Neural cell (in vitro differentiated cells): ENCODE measurements at regions not wholly inside any gene's neighbourhood (a gene's known extent, or its start where the extent isn't known, plus 50 kb on each side); places are given as distances from the start of the nearest gene placed in this dataset.
"Not testable (repeated sequence)": the region's sequence is repeated elsewhere in the genome, so short reads cannot be mapped to it uniquely, and the experiment has no call there.

Experiments used
- H2AFZ ChIP-seq: fragments of 200-600, 300-800 bp; sonication (generic), shearing (Covaris generic); 2 replicates; pipeline ENCODE4 v1.6.0; 2014; ENCODE audit warnings: low read depth, mild to moderate bottlenecking, antibody characterized with exemption, low read length, moderate library complexity
- H3F3A ChIP-seq: fragments of 200-600 bp; shearing (Covaris generic); 2 replicates; pipeline ENCODE4 v1.6.1; 2016; ENCODE audit warnings: mild to moderate bottlenecking, moderate library complexity, mixed read lengths, antibody characterized with exemption, low read length; ENCODE audit not compliant: insufficient read depth, poor library complexity, severe bottlenecking
- H3K27ac ChIP-seq: fragments of 200-600, 300-800 bp; sonication (generic), shearing (Covaris generic); 2 replicates; pipeline ENCODE4 v1.5.1; 2014; ENCODE audit warnings: mild to moderate bottlenecking, low read length, moderate library complexity
- H3K27me3 ChIP-seq: fragments of 300-800, 200-600 bp; sonication (generic), shearing (Covaris generic); 2 replicates; pipeline ENCODE4 v1.6.0; 2014; ENCODE audit warnings: mild to moderate bottlenecking, low read depth, low read length, moderate library complexity; ENCODE audit not compliant: insufficient read depth
- H3K36me3 ChIP-seq: fragments of 300-800, 200-600 bp; sonication (generic), shearing (Covaris generic); 2 replicates; pipeline ENCODE4 v1.5.1; 2014; ENCODE audit warnings: mild to moderate bottlenecking, antibody characterized with exemption, low read length, moderate library complexity; ENCODE audit not compliant: insufficient read depth
- H3K4me2 ChIP-seq: fragments of 300-800, 200-600 bp; sonication (generic), shearing (Covaris generic); 2 replicates; pipeline ENCODE4 v1.6.0; 2014; ENCODE audit warnings: mild to moderate bottlenecking, low read length
- H3K4me3 ChIP-seq: fragments of 300-800, 200-600 bp; sonication (generic), shearing (Covaris generic); 2 replicates; pipeline ENCODE4 v1.5.1; 2014; ENCODE audit warnings: mild to moderate bottlenecking, low read length, moderate library complexity
- H3K79me2 ChIP-seq: fragments of 200-600 bp; shearing (Covaris generic); replicated peaks from 2 replicates; pipeline ENCODE4 v1.6.0; 2014; ENCODE audit warnings: mild to moderate bottlenecking, low read length, moderate library complexity; ENCODE audit not compliant: insufficient read depth
- H3K9ac ChIP-seq: fragments of 300-800, 200-600 bp; sonication (generic), shearing (Covaris generic); 2 replicates; pipeline ENCODE4 v1.6.1; 2016; ENCODE audit warnings: mild to moderate bottlenecking, low read length, mixed read lengths
- H3K9me2 ChIP-seq: fragments of 200-600 bp; shearing (Covaris generic); 2 replicates; pipeline ENCODE4 v1.6.1; 2016; ENCODE audit warnings: mild to moderate bottlenecking, low read length, mixed read lengths; ENCODE audit not compliant: insufficient read depth
- H3K9me3 ChIP-seq: fragments of 200-600, 300-800 bp; sonication (generic), shearing (Covaris generic); 2 replicates; pipeline ENCODE4 v1.6.1; 2016; ENCODE audit warnings: mild to moderate bottlenecking, mixed run types, low read length, moderate library complexity, mixed read lengths
- H4K20me1 ChIP-seq: fragments of 200-600 bp; shearing (Covaris generic); 2 replicates; pipeline ENCODE4 v1.6.1; 2016; ENCODE audit warnings: mild to moderate bottlenecking, mixed run types; ENCODE audit not compliant: insufficient read depth
- CTCF ChIP-seq: fragments of 450-650 bp; IDR thresholded peaks from 2 replicates; pipeline ENCODE4 v1.5.1; 2014; ENCODE audit warnings: antibody characterized with exemption, mild to moderate bottlenecking, moderate library complexity; ENCODE audit not compliant: poor library complexity, severe bottlenecking
- EP300 ChIP-seq: fragments of 450-650 bp; conservative IDR thresholded peaks from 2 replicates; pipeline ENCODE4 v1.6.1; 2014; ENCODE audit warnings: antibody characterized with exemption, mild to moderate bottlenecking, moderate library complexity; ENCODE audit not compliant: poor library complexity, severe bottlenecking
- EZH2 ChIP-seq: fragments of 200-600, 300-800 bp; shearing (Covaris generic), sonication (generic); IDR thresholded peaks from 2 replicates; pipeline ENCODE4 v1.6.1; 2014; ENCODE audit warnings: antibody characterized with exemption, low read length, borderline replicate concordance, mild to moderate bottlenecking; ENCODE audit not compliant: insufficient read depth, poor library complexity, severe bottlenecking
- MXI1 ChIP-seq: fragments of 450-650 bp; conservative IDR thresholded peaks from 2 replicates; pipeline ENCODE4 v1.6.1; 2014; ENCODE audit warnings: antibody characterized with exemption, mild to moderate bottlenecking; ENCODE audit not compliant: poor library complexity, severe bottlenecking
- POLR2AphosphoS5 ChIP-seq: IDR thresholded peaks from 2 replicates; pipeline ENCODE4 v1.6.1; 2012
- RAD21 ChIP-seq: fragments of 450-650 bp; conservative IDR thresholded peaks from 2 replicates; pipeline ENCODE4 v1.6.1; 2014; ENCODE audit warnings: antibody characterized with exemption, mild to moderate bottlenecking, moderate library complexity
- REST ChIP-seq: IDR thresholded peaks from 2 replicates; pipeline ENCODE4 v1.6.1; 2012; ENCODE audit warnings: borderline replicate concordance
- SMC3 ChIP-seq: fragments of 450-650 bp; conservative IDR thresholded peaks from 2 replicates; pipeline ENCODE4 v1.6.1; 2014; ENCODE audit warnings: antibody characterized with exemption, mild to moderate bottlenecking, moderate library complexity; ENCODE audit not compliant: poor library complexity
- TAF1 ChIP-seq: IDR thresholded peaks from 2 replicates; pipeline ENCODE4 v1.6.1; 2012; ENCODE audit warnings: low read depth

- not testable (repeated sequence) for H4K20me1 ChIP-seq, H2AFZ ChIP-seq, H3K79me2 ChIP-seq, H3F3A ChIP-seq, H3K9me3 ChIP-seq, H3K27ac ChIP-seq, H3K4me3 ChIP-seq, H3K36me3 ChIP-seq, H3K9ac ChIP-seq, H3K27me3 ChIP-seq, H3K4me2 ChIP-seq, H3K9me2 ChIP-seq
These were observed 106.6 kb upstream of the ZNF469 start for GRCh38 chr16:88276123-88276588.

- TF ChIP-seq MXI1 (no peak), EP300 (no peak), EZH2 (no peak), POLR2AphosphoS5 (no peak), REST (no peak), CTCF (no peak), TAF1 (no peak), RAD21 (no peak), SMC3 (no peak)
- H3K4me2 ChIP-seq: no peak overlapping the region
- H3F3A ChIP-seq: no peaks in the 10 kb centered on the region
- no peak overlapping the region for H3K27ac ChIP-seq
- H3K9me3 ChIP-seq: peaks cover 6% of the 10 kb centered on the region
- no peak overlapping the region for H2AFZ ChIP-seq
- no peaks in the 10 kb centered on the region for H3K36me3 ChIP-seq
- no peaks in the 10 kb centered on the region for H3K79me2 ChIP-seq
- H3K9me2 ChIP-seq: no peaks in the 10 kb centered on the region
- no peak overlapping the region for H3K4me3 ChIP-seq
- no peaks in the 10 kb centered on the region for H3K27me3 ChIP-seq
- H4K20me1 ChIP-seq: no peaks in the 10 kb centered on the region
- H3K9ac ChIP-seq: no peak overlapping the region
These were observed 106.2 kb upstream of the ZNF469 start for GRCh38 chr16:88276591-88276990.

- Histone ChIP-seq H3K27me3 (no peaks in the 10 kb centered on the region), H3K79me2 (no peaks in the 10 kb centered on the region), H3K9me3 (peaks cover 6% of the 10 kb centered on the region), H3K36me3 (no peaks in the 10 kb centered on the region), H3F3A (no peaks in the 10 kb centered on the region), H3K4me3 (no peak overlapping the region), H2AFZ (no peak overlapping the region), H4K20me1 (no peaks in the 10 kb centered on the region), H3K27ac (no peak overlapping the region), H3K9me2 (no peaks in the 10 kb centered on the region), H3K4me2 (no peak overlapping the region), H3K9ac (no peak overlapping the region)
- TF ChIP-seq SMC3 (no peak), REST (no peak)
These were observed 102.8 kb upstream of the ZNF469 start for GRCh38 chr16:88279998-88280397.
